H1 (cell line): ENCODE measurements at regions not wholly inside any gene's neighbourhood (a gene's known extent, or its start where the extent isn't known, plus 50 kb on each side); places are given as distances from the start of the nearest gene placed in this dataset.

ENCODE experiments used
- CTCF ChIA-PET: fragments of 300-600 bp; sonication (Branson Sonifier 250); formaldehyde crosslinking; loops from one replicate; lab custom pipeline; 2021; ENCODE audit not compliant: partially characterized antibody; lab: Charles Lee
- POLR2A ChIA-PET: fragments of 300-600 bp; sonication (Branson Sonifier 250); formaldehyde crosslinking; loops from one replicate; lab custom pipeline; 2021; ENCODE audit warnings: inconsistent platforms; ENCODE audit not compliant: partially characterized antibody; lab: Charles Lee
- DNase-seq, 2 experiments: peaks; one replicate each; pipeline versions ENCODE4 v3.0.0 to v3.0.0-alpha.2; 2010 to 2022; ENCODE audit warnings: low spot score in 2 of 2, low read depth in 1 of 2, mixed read lengths in 1 of 2
- FAIRE-seq: peaks from 2 replicates; lab custom pipeline; 2011; peaks lifted over from hg19 to GRCh38; lab: Jason Lieb, UNC
- H2AFZ ChIP-seq: 2 replicates; pipeline ENCODE4 v1.8.1; 2012; ENCODE audit warnings: low read length, inconsistent platforms
- H2AK5ac ChIP-seq: 2 replicates; pipeline ENCODE4 v1.6.1; 2013; ENCODE audit warnings: low read depth, low read length
- H2BK120ac ChIP-seq: replicated peaks from 2 replicates; pipeline ENCODE3; 2013; ENCODE audit warnings: low read depth, low read length, inconsistent platforms
- H2BK12ac ChIP-seq: 2 replicates; pipeline ENCODE4 v1.6.1; 2013; ENCODE audit warnings: low read depth, low read length
- H2BK15ac ChIP-seq: 2 replicates; pipeline ENCODE4 v1.6.1; 2013; ENCODE audit warnings: low read length
- H2BK20ac ChIP-seq: 2 replicates; pipeline ENCODE4 v1.6.1; 2013; ENCODE audit warnings: low read length
- H2BK5ac ChIP-seq: 2 replicates; pipeline ENCODE4 v1.6.1; 2013; ENCODE audit warnings: low read depth, low read length
- H3K14ac ChIP-seq: 2 replicates; pipeline ENCODE4 v1.6.1; 2013; ENCODE audit warnings: inconsistent platforms; ENCODE audit not compliant: insufficient read length
- H3K18ac ChIP-seq: 2 replicates; pipeline ENCODE4 v1.6.1; 2013; ENCODE audit warnings: low read length; ENCODE audit errors: extremely low read depth
- H3K23ac ChIP-seq: 2 replicates; pipeline ENCODE4 v1.6.1; 2013; ENCODE audit warnings: inconsistent platforms; ENCODE audit not compliant: insufficient read length
- H3K23me2 ChIP-seq: 2 replicates; pipeline ENCODE4 v1.6.1; 2013; ENCODE audit warnings: low read depth, low read length
- H3K27ac ChIP-seq: 2 replicates; pipeline ENCODE4 v1.6.1; 2011; ENCODE audit warnings: low read depth, low read length, inconsistent platforms
- H3K27me3 ChIP-seq, 4 experiments: replicated peaks in 1 of 4; 1 replicate in 1 of 4; 2 replicates in 3 of 4; pipeline versions ENCODE4 v1.6.1 to v1.8.1; 2011 to 2013; ENCODE audit warnings: low read length in 3 of 4, mild to moderate bottlenecking in 3 of 4, inconsistent platforms in 2 of 4, mixed read lengths in 2 of 4, moderate library complexity in 1 of 4; ENCODE audit not compliant: control insufficient read depth in 3 of 4, insufficient read depth in 3 of 4; ENCODE audit errors: extremely low read depth in 1 of 4
- H3K36me3 ChIP-seq, 4 experiments: 2 replicates each; pipeline versions ENCODE4 v1.6.1 to v1.8.1; 2011 to 2013; ENCODE audit warnings: mild to moderate bottlenecking in 4 of 4, low read length in 3 of 4, moderate library complexity in 2 of 4, control low read depth in 1 of 4, inconsistent platforms in 1 of 4; ENCODE audit not compliant: insufficient read depth in 4 of 4, control insufficient read depth in 2 of 4
- H3K4ac ChIP-seq: replicated peaks from 2 replicates; pipeline ENCODE3; 2013; ENCODE audit warnings: low read length, low read depth, mixed read lengths, inconsistent platforms; ENCODE audit not compliant: insufficient read length
- H3K4me1 ChIP-seq, 4 experiments: replicated peaks in 1 of 4; 1 replicate in 1 of 4; 2 replicates in 3 of 4; pipeline versions ENCODE4 v1.6.1 to v1.8.1; 2011 to 2013; ENCODE audit warnings: low read length in 3 of 4, inconsistent platforms in 2 of 4, mixed read lengths in 1 of 4; ENCODE audit not compliant: insufficient read depth in 4 of 4, control insufficient read depth in 3 of 4
- H3K4me2 ChIP-seq, 2 experiments: 2 replicates each; pipeline versions ENCODE4 v1.6.1 to v1.8.1; 2011 to 2013; ENCODE audit warnings: low read depth in 2 of 2, low read length in 2 of 2, control low read depth in 1 of 2, inconsistent platforms in 1 of 2, mild to moderate bottlenecking in 1 of 2; ENCODE audit not compliant: insufficient read depth in 1 of 2
- H3K4me3 ChIP-seq, 4 experiments: fragments of 200-600, 300-600 bp in 1 of 4; sonication (generic), shearing (Covaris generic), sonication (Bioruptor Twin) in 1 of 4; 2 replicates each; pipeline versions ENCODE4 v1.5.1 to v1.8.1; 2011 to 2016; ENCODE audit warnings: low read length in 4 of 4, low read depth in 3 of 4, control low read depth in 2 of 4, inconsistent platforms in 2 of 4, mild to moderate bottlenecking in 2 of 4, mixed read lengths in 1 of 4, moderate library complexity in 1 of 4; ENCODE audit not compliant: insufficient read depth in 2 of 4; ENCODE audit errors: extremely low read depth in 1 of 4
- H3K56ac ChIP-seq: replicated peaks from 2 replicates; pipeline ENCODE3; 2013; ENCODE audit warnings: low read depth, mild to moderate bottlenecking, mixed read lengths, low read length, inconsistent platforms; ENCODE audit not compliant: insufficient read length
- H3K79me1 ChIP-seq: 2 replicates; pipeline ENCODE4 v1.6.1; 2013; ENCODE audit warnings: low read depth, low read length, control low read depth
- H3K79me2 ChIP-seq, 2 experiments: 2 replicates each; pipeline versions ENCODE4 v1.6.1 to v1.8.1; 2012 to 2013; ENCODE audit warnings: low read length in 2 of 2, mild to moderate bottlenecking in 2 of 2, inconsistent platforms in 1 of 2; ENCODE audit not compliant: insufficient read depth in 2 of 2, control insufficient read depth in 1 of 2
- H3K9ac ChIP-seq, 4 experiments: replicated peaks in 1 of 4; 1 replicate in 1 of 4; 2 replicates in 3 of 4; pipeline versions ENCODE4 v1.6.1 to v1.8.1; 2011 to 2013; ENCODE audit warnings: low read depth in 3 of 4, low read length in 3 of 4, control low read depth in 2 of 4, mild to moderate bottlenecking in 2 of 4, moderate library complexity in 2 of 4, inconsistent platforms in 1 of 4; ENCODE audit errors: extremely low read depth in 1 of 4
- H3K9me3 ChIP-seq, 2 experiments: 2 replicates each; pipeline versions ENCODE4 v1.6.1 to v1.8.1; 2012 to 2013; ENCODE audit warnings: mild to moderate bottlenecking in 2 of 2, moderate library complexity in 2 of 2, control low read depth in 1 of 2, inconsistent platforms in 1 of 2, low read depth in 1 of 2, low read length in 1 of 2, mixed read lengths in 1 of 2; ENCODE audit not compliant: insufficient read depth in 2 of 2
- H4K20me1 ChIP-seq, 2 experiments: replicated peaks in 1 of 2; 2 replicates each; pipeline versions ENCODE3 to v1.8.1; 2011 to 2013; ENCODE audit warnings: inconsistent platforms in 2 of 2, low read length in 2 of 2, mild to moderate bottlenecking in 1 of 2; ENCODE audit not compliant: insufficient read depth in 2 of 2, control insufficient read depth in 1 of 2
- H4K5ac ChIP-seq: 2 replicates; pipeline ENCODE4 v1.6.1; 2013; ENCODE audit warnings: low read length, low read depth, mixed read lengths, inconsistent platforms; ENCODE audit not compliant: insufficient read length
- H4K8ac ChIP-seq: 2 replicates; pipeline ENCODE4 v1.8.0; 2013; ENCODE audit warnings: mild to moderate bottlenecking, moderate library complexity, low read length, inconsistent platforms; ENCODE audit not compliant: insufficient read depth; ENCODE audit errors: extremely low read depth
- H4K91ac ChIP-seq: replicated peaks from 2 replicates; pipeline ENCODE3; 2013; ENCODE audit warnings: low read length, mixed read lengths, inconsistent platforms; ENCODE audit not compliant: insufficient read length
- CBX5 ChIP-seq: fragments of 300-800, 300-1000 bp; sonication (generic); IDR thresholded peaks from 2 replicates; pipeline ENCODE4 v1.7.1; 2016; ENCODE audit warnings: antibody characterized with exemption, low read length, low read depth
- EZH2 ChIP-seq: fragments of 200-600 bp; sonication (generic); IDR thresholded peaks from 2 replicates; pipeline ENCODE4 v1.7.1; 2012; ENCODE audit warnings: low read depth, mild to moderate bottlenecking, moderate library complexity, low read length, inconsistent platforms; ENCODE audit not compliant: severe bottlenecking
- SAP30 ChIP-seq: fragments of 300-600 bp; sonication (generic); IDR thresholded peaks from 2 replicates; pipeline ENCODE4 v1.7.1; 2012; ENCODE audit warnings: low read length, moderate library complexity, mild to moderate bottlenecking, inconsistent platforms; ENCODE audit not compliant: insufficient read depth, insufficient replicate concordance
- SIN3A ChIP-seq, 2 experiments: IDR thresholded peaks in 1 of 2; conservative IDR thresholded peaks in 1 of 2; 2 replicates each; pipeline ENCODE4 v1.6.1; 2011 to 2012; ENCODE audit warnings: low read length in 2 of 2, improper control_type of control experiment in 1 of 2, low read depth in 1 of 2, mild to moderate bottlenecking in 1 of 2
- SRF ChIP-seq: IDR thresholded peaks from 2 replicates; pipeline ENCODE4 v1.6.1; 2011; ENCODE audit warnings: mild to moderate bottlenecking, low read depth, low read length, moderate library complexity
- YY1 ChIP-seq: IDR thresholded peaks from 2 replicates; pipeline ENCODE4 v1.6.1; 2011; ENCODE audit warnings: low read depth, mild to moderate bottlenecking, low read length
- ZNF274 ChIP-seq: IDR thresholded peaks from 2 replicates; pipeline ENCODE4 v1.7.0; 2012; ENCODE audit warnings: low read length, borderline replicate concordance; ENCODE audit errors: extremely low read depth
- WGBS, 2 experiments: shearing (Covaris generic) in 1 of 2; methylation state at CpG; one replicate each; pipeline versions ENCODE4 v1.1.6 to v1.1.7; 2013 to 2015; ENCODE audit warnings: low lambda C conversion rate in 2 of 2, mixed read lengths in 2 of 2, inconsistent platforms in 1 of 2, low coverage in 1 of 2, missing lambda C conversion rate in 1 of 2; ENCODE audit not compliant: insufficient replicate concordance in 2 of 2, insufficient coverage in 1 of 2, insufficient read length in 1 of 2; ENCODE audit errors: extremely low coverage in 1 of 2, missing lambda C conversion rate in 1 of 2; 5-methylcytosine and 5-hydroxymethylcytosine counted together
- TF ChIP-seq, protein P1 (sequence below), 3 experiments: IDR thresholded peaks; 1 replicate in 2 of 3; 2 replicates in 1 of 3; pipeline versions ENCODE4 v1.5.1 to v1.6.1; 2011; ENCODE audit warnings: low read length in 3 of 3, mild to moderate bottlenecking in 3 of 3, inconsistent platforms in 2 of 3, low read depth in 1 of 3, moderate library complexity in 1 of 3; ENCODE audit not compliant: insufficient read depth in 1 of 3; ENCODE audit errors: control extremely low read depth in 1 of 3
- TF ChIP-seq, protein P2 (sequence below): IDR thresholded peaks from 2 replicates; pipeline ENCODE4 v1.6.1; 2012; ENCODE audit warnings: low read length, inconsistent platforms

DNA sequence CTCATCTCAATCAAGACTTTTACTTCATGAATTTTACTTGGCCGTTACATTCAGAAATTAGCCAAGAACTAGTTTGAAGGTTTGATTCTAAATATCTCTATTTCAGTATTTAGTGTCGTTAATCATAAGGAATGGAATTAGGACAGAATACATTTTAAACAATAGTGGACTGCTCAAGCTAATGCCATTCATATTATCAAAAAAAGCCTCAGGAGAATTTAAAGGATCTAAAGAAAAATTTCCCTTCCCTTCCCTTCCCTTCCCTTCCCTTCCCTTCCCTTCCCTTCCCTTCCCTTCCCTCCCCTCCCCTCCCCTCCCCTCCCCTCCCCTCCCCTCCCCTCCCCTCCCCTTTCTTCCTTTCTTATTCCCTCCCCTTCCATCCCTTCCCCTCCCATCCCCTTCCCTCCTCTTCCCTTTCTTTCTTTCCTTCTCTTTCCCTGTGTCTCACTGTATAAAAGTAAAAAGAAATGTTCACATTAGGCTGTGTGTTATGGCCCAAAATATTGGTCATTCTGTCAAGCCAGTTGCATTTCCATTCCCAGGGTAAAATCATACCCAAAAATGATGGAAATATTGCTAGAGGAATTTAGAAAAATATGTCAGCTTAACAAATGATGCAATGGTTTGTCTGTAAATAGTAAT lies 717.8 kb downstream of the LUZP2 start:
- no peak overlapping the region for H3K23ac ChIP-seq
- no peak overlapping the region for H2BK20ac ChIP-seq
- no peaks in the 10 kb centered on the region for H3K9me3 ChIP-seq
- DNase-seq, result no peak
- H4K5ac ChIP-seq, result no peak overlapping the region
- no peak overlapping the region for H2BK12ac ChIP-seq
- no peak overlapping the region for H3K4me3 ChIP-seq
- no peak overlapping the region for H3K18ac ChIP-seq
- no peak overlapping the region for H2BK120ac ChIP-seq
- H3K23me2 ChIP-seq, result no peaks in the 10 kb centered on the region
- no peak overlapping the region for H2BK15ac ChIP-seq
- POLR2A ChIA-PET, result no interaction called here
- no peaks in the 10 kb centered on the region for H3K4me1 ChIP-seq
- H4K20me1 ChIP-seq, result no peaks in the 10 kb centered on the region
- FAIRE-seq, result no peak
- CTCF ChIA-PET, result no interaction called here
- WGBS, 2 experiments, result 91% methylated on average over 2 of the region's 2 CpGs; no CpG with 5 or more reads in 1 of the 2 experiments
- H3K4me2 ChIP-seq, result no peak overlapping the region
- no peak overlapping the region for H2BK5ac ChIP-seq
- no peaks in the 10 kb centered on the region for H3K36me3 ChIP-seq
- H3K27ac ChIP-seq, result no peak overlapping the region
- no peaks in the 10 kb centered on the region for H3K79me1 ChIP-seq
- no peak overlapping the region for H2AFZ ChIP-seq
- no peaks in the 10 kb centered on the region for H3K27me3 ChIP-seq
- H3K14ac ChIP-seq, result no peak overlapping the region
- no peak overlapping the region for H3K4ac ChIP-seq
- H3K79me2 ChIP-seq, result no peaks in the 10 kb centered on the region
- no peak overlapping the region for H4K91ac ChIP-seq
- peak overlapping the region; percentile 60 for H3K56ac ChIP-seq
- no peak overlapping the region for H2AK5ac ChIP-seq
- H3K9ac ChIP-seq, result no peak overlapping the region
- H4K8ac ChIP-seq, result no peak overlapping the region
- TF ChIP-seq SAP30, result no peak
- no peak for TF ChIP-seq SIN3A (conservative IDR thresholded peaks at IDR 0.05 in 1 of 2, IDR thresholded peaks at IDR 0.05 in 1 of 2; ENCODE audit: low read depth in 1 of 2, low read length in 2 of 2)
- TF ChIP-seq YY1, result no peak
- TF ChIP-seq, protein P1, sequence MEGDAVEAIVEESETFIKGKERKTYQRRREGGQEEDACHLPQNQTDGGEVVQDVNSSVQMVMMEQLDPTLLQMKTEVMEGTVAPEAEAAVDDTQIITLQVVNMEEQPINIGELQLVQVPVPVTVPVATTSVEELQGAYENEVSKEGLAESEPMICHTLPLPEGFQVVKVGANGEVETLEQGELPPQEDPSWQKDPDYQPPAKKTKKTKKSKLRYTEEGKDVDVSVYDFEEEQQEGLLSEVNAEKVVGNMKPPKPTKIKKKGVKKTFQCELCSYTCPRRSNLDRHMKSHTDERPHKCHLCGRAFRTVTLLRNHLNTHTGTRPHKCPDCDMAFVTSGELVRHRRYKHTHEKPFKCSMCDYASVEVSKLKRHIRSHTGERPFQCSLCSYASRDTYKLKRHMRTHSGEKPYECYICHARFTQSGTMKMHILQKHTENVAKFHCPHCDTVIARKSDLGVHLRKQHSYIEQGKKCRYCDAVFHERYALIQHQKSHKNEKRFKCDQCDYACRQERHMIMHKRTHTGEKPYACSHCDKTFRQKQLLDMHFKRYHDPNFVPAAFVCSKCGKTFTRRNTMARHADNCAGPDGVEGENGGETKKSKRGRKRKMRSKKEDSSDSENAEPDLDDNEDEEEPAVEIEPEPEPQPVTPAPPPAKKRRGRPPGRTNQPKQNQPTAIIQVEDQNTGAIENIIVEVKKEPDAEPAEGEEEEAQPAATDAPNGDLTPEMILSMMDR (IDR thresholded peaks at IDR 0.05; ENCODE audit: control extremely low read depth in 1 of 3, insufficient read depth in 1 of 3, low read depth in 1 of 3, low read length in 3 of 3), result no peak
- TF ChIP-seq EZH2, result no peak
- TF ChIP-seq CBX5, result no peak
- TF ChIP-seq, protein P2, sequence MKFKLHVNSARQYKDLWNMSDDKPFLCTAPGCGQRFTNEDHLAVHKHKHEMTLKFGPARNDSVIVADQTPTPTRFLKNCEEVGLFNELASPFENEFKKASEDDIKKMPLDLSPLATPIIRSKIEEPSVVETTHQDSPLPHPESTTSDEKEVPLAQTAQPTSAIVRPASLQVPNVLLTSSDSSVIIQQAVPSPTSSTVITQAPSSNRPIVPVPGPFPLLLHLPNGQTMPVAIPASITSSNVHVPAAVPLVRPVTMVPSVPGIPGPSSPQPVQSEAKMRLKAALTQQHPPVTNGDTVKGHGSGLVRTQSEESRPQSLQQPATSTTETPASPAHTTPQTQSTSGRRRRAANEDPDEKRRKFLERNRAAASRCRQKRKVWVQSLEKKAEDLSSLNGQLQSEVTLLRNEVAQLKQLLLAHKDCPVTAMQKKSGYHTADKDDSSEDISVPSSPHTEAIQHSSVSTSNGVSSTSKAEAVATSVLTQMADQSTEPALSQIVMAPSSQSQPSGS, result no peak
- no peak for TF ChIP-seq SRF
- no peak for TF ChIP-seq ZNF274
